GM10248 (cell line): ENCODE measurements at regions not wholly inside any gene's neighbourhood (a gene's known extent, or its start where the extent isn't known, plus 50 kb on each side); places are given as distances from the start of the nearest gene placed in this dataset.

Experiments used
- CTCF ChIA-PET: fragments of 300-600 bp; sonication (Branson Sonifier 250); formaldehyde crosslinking; extraction: SDS; loops from one replicate; lab custom pipeline; 2021; ENCODE audit warnings: antibody characterized with exemption; lab: Yijun Ruan, JAX
- POLR2A ChIA-PET: fragments of 350-650 bp; sonication (Branson Sonifier 250); formaldehyde crosslinking; extraction: SDS; loops from one replicate; lab custom pipeline; 2020; ENCODE audit warnings: antibody characterized with exemption; lab: Yijun Ruan, JAX
- DNase-seq: peaks from one replicate; pipeline ENCODE4 v3.0.0; 2012; ENCODE audit errors: extremely low spot score
- CTCF ChIP-seq: IDR thresholded peaks from 2 replicates; pipeline ENCODE4 v1.5.1; 2012; ENCODE audit warnings: mild to moderate bottlenecking, low read depth; ENCODE audit errors: extremely low read depth, missing control alignments, control extremely low read depth

DNA sequence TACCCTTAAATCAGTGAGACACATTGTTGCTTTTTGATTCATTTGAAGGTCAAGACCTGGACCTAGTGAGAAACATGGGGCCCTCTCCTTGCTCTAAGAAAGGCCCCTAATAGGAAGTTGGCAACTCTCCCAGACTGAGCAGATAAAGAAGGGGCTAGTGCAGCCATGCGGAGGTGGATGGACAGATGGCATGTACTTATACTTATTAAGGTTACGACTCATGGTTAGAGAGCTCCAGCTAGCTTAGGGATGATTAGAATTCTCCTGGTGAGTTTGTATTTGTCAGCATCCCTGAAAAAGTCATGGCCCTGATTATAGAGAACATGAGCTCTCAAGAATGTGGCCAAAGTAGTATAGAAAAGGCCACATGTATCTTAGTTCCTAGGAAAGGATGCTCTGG lies 112.1 kb upstream of the BDNF start:
- POLR2A ChIA-PET: no interaction called here
- DNase-seq: no peak
- TF ChIP-seq CTCF: no peak
- CTCF ChIA-PET: interaction anchor here (1.2 to 1.3 kb wide), 2 partner anchors 12 to 28 kb away, joined by 3 read pairs; no protein-coding TSS in a partner anchor

GRCh38 chr11:27807596-27807995 lies 107.3 kb upstream of the BDNF start:
- ChIA-PET POLR2A (no interaction called here), CTCF (interaction anchor here (1.2 kb wide), 1 partner anchor 9 kb away, joined by 3 read pairs; no protein-coding TSS in a partner anchor)
- no peak for DNase-seq
- no peak for TF ChIP-seq CTCF

GRCh38 chr11:27806122-27806521 lies 105.9 kb upstream of the BDNF start:
- DNase-seq: no peak
- POLR2A ChIA-PET: no interaction called here
- no peak for TF ChIP-seq CTCF
- CTCF ChIA-PET: no interaction called here

DNA sequence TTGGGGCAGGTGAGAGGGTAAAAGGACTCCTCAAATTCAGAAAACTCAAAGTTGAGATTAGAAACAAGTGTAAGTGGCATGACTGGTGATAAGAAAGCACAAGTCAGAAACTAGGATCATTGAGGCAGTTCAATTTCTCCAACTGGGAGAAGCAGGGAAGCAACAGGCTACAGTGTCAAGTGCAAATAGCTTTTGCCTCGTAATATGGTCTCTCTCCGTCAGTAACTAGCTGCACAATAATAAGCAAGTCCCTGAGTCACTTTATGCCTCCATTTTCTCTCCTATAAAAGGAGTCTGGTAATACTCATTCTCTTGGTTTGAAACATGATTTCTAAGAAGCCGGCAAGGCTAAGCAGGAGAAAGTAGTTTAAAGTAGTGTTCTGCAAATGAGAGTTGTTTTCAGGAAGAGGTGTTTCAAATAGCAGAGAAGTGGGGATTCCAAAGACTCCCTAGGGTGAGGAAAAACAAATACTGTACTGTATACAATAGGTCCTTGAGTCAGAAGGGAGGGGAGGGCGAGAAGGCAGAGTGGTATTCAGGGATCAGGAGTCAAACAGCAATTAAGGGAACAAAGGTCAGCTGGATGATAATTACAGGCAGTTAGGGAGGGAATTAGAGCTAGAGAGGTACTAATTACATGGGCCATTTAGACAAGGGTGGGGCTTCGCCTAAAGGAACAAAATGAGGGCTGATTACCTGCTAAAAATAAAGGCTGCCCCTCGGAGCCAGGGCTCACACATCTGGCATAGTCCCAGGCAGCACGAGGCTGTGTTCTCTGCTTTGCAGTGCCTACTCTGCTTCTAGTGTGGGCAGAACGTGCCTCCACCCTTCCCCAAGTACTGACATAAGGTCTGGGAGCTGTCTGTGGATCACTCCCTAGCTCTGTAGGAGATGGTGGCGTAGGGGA lies 96.0 kb upstream of the BDNF start:
- ChIA-PET POLR2A (no interaction called here), CTCF (interaction anchor here (1.2 kb wide), 1 partner anchor 37 kb away, joined by 4 read pairs; no protein-coding TSS in a partner anchor)
- no peak for TF ChIP-seq CTCF
- DNase-seq: no peak

DNA sequence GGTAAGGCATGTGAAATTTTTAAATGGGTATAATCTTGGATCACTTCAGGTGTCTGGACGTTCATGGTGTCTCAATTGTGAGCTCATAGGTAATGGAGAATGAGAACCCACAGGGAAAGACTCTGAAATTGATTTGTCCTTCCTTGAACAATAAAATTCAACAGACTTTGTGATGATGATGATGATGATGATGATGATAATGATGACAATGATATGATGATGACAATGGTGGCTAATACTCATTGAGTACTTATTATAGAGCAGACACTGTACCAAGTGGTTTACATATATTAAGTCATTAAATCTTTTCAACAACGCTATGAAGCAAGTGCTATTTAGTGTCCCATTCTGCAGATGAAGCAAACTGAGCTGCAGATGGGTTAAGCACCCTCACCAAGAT lies 86.6 kb upstream of the BDNF start:
- CTCF ChIA-PET: no interaction called here
- DNase-seq: no peak
- TF ChIP-seq CTCF: no peak
- POLR2A ChIA-PET: no interaction called here

DNA sequence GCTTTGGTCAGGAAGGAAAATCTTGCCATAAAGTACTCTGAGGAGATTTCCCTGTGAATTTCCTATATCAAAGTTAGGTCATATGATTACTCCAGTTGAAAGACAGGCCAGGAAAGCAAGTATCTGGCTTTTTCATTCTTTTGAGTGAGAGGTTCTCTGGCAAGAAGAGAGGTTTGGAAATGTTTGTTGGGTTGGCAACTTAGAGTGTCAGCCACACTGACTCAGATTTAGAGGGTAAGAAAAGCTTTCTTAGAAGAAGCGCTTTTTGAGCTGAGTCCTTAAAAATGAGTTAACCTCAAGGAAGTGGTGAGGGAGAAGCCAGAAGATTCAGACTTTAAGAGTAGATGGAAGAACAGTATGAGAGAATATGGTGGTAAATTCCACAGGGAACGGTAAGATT lies 86.1 kb upstream of the BDNF start:
- ChIA-PET CTCF (interaction anchor here (1.5 kb wide), 1 partner anchor 20 kb away, joined by 3 read pairs; no protein-coding TSS in a partner anchor), POLR2A (no interaction called here)
- no peak for TF ChIP-seq CTCF
- DNase-seq: no peak
